ENCODE measurements at regions not wholly inside any gene's neighbourhood (a gene's known extent, or its start where the extent isn't known, plus 50 kb on each side); places are given as distances from the start of the nearest gene placed in this dataset.
"Not testable (repeated sequence)": the region's sequence is repeated elsewhere in the genome, so short reads cannot be mapped to it uniquely, and the experiment has no call there.

- DNase-seq (ENCODE audit: low read depth in 3 of 3), result no peak
Measured at GRCh38 chr15:75100679-75101078, 77.3 kb downstream of the PPCDC start.

GRCh38 chr15:75104804-75105557, 81.6 kb downstream of the PPCDC start:
- peak in 1 of 3 experiments; percentile 16 for DNase-seq (ENCODE audit: low read depth in 3 of 3)

- DNase-seq (ENCODE audit: low read depth in 3 of 3), result no peak
Measured at GRCh38 chr15:75107516-75107907, 84.1 kb downstream of the PPCDC start.

GRCh38 chr15:75107908-75108838, 84.8 kb downstream of the PPCDC start:
- DNase-seq (ENCODE audit: low read depth in 3 of 3), result peak; percentile 27 to 67 (median 28)

- no peak for DNase-seq (ENCODE audit: low read depth in 3 of 3)
Measured at GRCh38 chr15:75109021-75109735, 85.8 kb downstream of the PPCDC start.

- DNase-seq (ENCODE audit: low read depth in 3 of 3), result no peak
Measured at GRCh38 chr15:75109736-75110130, 86.3 kb downstream of the PPCDC start.

GRCh38 chr15:75112278-75112847, 89.0 kb downstream of the PPCDC start:
- no peak for DNase-seq (ENCODE audit: low read depth in 3 of 3)

GRCh38 chr15:75112848-75113492, 88.7 kb upstream of the C15orf39 start:
- DNase-seq (ENCODE audit: low read depth in 3 of 3), result no peak

GRCh38 chr15:75114327-75114726, 87.4 kb upstream of the C15orf39 start:
- no peak for DNase-seq (ENCODE audit: low read depth in 3 of 3)

GRCh38 chr15:75114796-75115195, 86.9 kb upstream of the C15orf39 start:
- no peak for DNase-seq (ENCODE audit: low read depth in 3 of 3)

- not testable (repeated sequence) for DNase-seq (ENCODE audit: low read depth in 3 of 3)
Measured at GRCh38 chr15:75115411-75115913, 86.2 kb upstream of the C15orf39 start.

GRCh38 chr15:75116143-75116542, 85.5 kb upstream of the C15orf39 start:
- not testable (repeated sequence) for DNase-seq (ENCODE audit: low read depth in 3 of 3)

GRCh38 chr15:75117993-75118392, 83.7 kb upstream of the C15orf39 start:
- DNase-seq (ENCODE audit: low read depth in 3 of 3), result no peak

- DNase-seq (ENCODE audit: low read depth in 3 of 3), result not testable (repeated sequence)
Measured at GRCh38 chr15:75119312-75119711, 82.4 kb upstream of the C15orf39 start.

- DNase-seq (ENCODE audit: low read depth in 3 of 3), result no peak
Measured at GRCh38 chr15:75121491-75121890, 80.2 kb upstream of the C15orf39 start.

GRCh38 chr15:75123395-75123794, 78.3 kb upstream of the C15orf39 start:
- no peak for DNase-seq (ENCODE audit: low read depth in 3 of 3)

GRCh38 chr15:75124278-75124677, 77.4 kb upstream of the C15orf39 start:
- DNase-seq (ENCODE audit: low read depth in 3 of 3), result not testable (repeated sequence)

- DNase-seq (ENCODE audit: low read depth in 3 of 3), result no peak
Measured at GRCh38 chr15:75125935-75126334, 75.7 kb upstream of the C15orf39 start.

GRCh38 chr15:75126864-75127580, 74.7 kb upstream of the C15orf39 start:
- DNase-seq (ENCODE audit: low read depth in 3 of 3), result no peak

- DNase-seq (ENCODE audit: low read depth in 3 of 3), result no peak
Measured at GRCh38 chr15:75129788-75130187, 71.9 kb upstream of the C15orf39 start.

Measured in stimulated activated CD4-positive, alpha-beta T cell treated with anti-CD3 and anti-CD28 coated beads, TNF-alpha, amount 100 ng/mL, for 24 hours (primary cell).